ENCODE measurements at regions not wholly inside any gene's neighbourhood (a gene's known extent, or its start where the extent isn't known, plus 50 kb on each side); places are given as distances from the start of the nearest gene placed in this dataset.
"Not testable (repeated sequence)": the region's sequence is repeated elsewhere in the genome, so short reads cannot be mapped to it uniquely, and the experiment has no call there.

- no peak for DNase-seq
Measured at GRCh38 chr4:38386005-38386551, 277.9 kb upstream of the KLF3 start.

GRCh38 chr4:38386654-38387188 lies 277.3 kb upstream of the KLF3 start:
- DNase-seq = no peak

GRCh38 chr4:38387348-38387747 lies 276.7 kb upstream of the KLF3 start:
- no peak for DNase-seq

- DNase-seq = no peak
Measured at GRCh38 chr4:38387819-38388218, 276.2 kb upstream of the KLF3 start.

GRCh38 chr4:38388907-38389306 lies 275.1 kb upstream of the KLF3 start:
- DNase-seq = not testable (repeated sequence)

GRCh38 chr4:38390969-38391545 lies 272.9 kb upstream of the KLF3 start:
- DNase-seq = no peak

GRCh38 chr4:38392223-38392855 lies 271.7 kb upstream of the KLF3 start:
- DNase-seq = no peak

GRCh38 chr4:38396091-38396490 lies 267.9 kb upstream of the KLF3 start:
- DNase-seq = no peak

GRCh38 chr4:38396845-38397547 lies 267.0 kb upstream of the KLF3 start:
- no peak for DNase-seq

GRCh38 chr4:38400946-38401345 lies 263.1 kb upstream of the KLF3 start:
- no peak for DNase-seq

- DNase-seq = no peak
Measured at GRCh38 chr4:38406243-38406642, 257.8 kb upstream of the KLF3 start.

GRCh38 chr4:38409852-38410251 lies 254.1 kb upstream of the KLF3 start:
- no peak for DNase-seq

GRCh38 chr4:38411092-38411491 lies 252.9 kb upstream of the KLF3 start:
- no peak for DNase-seq

- no peak for DNase-seq
Measured at GRCh38 chr4:38411981-38412536, 251.9 kb upstream of the KLF3 start.

GRCh38 chr4:38413524-38414341 lies 250.3 kb upstream of the KLF3 start:
- no peak for DNase-seq

GRCh38 chr4:38414410-38414809 lies 249.6 kb upstream of the KLF3 start:
- no peak for DNase-seq

- no peak for DNase-seq
Measured at GRCh38 chr4:38415682-38416081, 248.3 kb upstream of the KLF3 start.

- DNase-seq = no peak
Measured at GRCh38 chr4:38416450-38417014, 247.5 kb upstream of the KLF3 start.

- DNase-seq = not testable (repeated sequence)
Measured at GRCh38 chr4:38420254-38420653, 243.7 kb upstream of the KLF3 start.

- DNase-seq = no peak
Measured at GRCh38 chr4:38422850-38423249, 241.1 kb upstream of the KLF3 start.

- no peak for DNase-seq
Measured at GRCh38 chr4:38424151-38424871, 239.7 kb upstream of the KLF3 start.

GRCh38 chr4:38426532-38426931 lies 237.5 kb upstream of the KLF3 start:
- DNase-seq = no peak
